Smooth muscle cell (in vitro differentiated cells): ENCODE measurements at regions not wholly inside any gene's neighbourhood (a gene's known extent, or its start where the extent isn't known, plus 50 kb on each side); places are given as distances from the start of the nearest gene placed in this dataset.

Source experiments
- DNase-seq: peaks from one replicate; lab custom pipeline; 2025; ENCODE audit not compliant: unreplicated experiment; lab: John Stamatoyannopoulos, UW
- H2AFZ ChIP-seq: fragments of 200-600 bp; sonication (generic); 2 replicates; pipeline ENCODE4 v1.6.0; 2016; ENCODE audit warnings: antibody characterized with exemption, low read depth, mild to moderate bottlenecking
- H3F3A ChIP-seq: fragments of 200-600 bp; sonication (generic); 2 replicates; pipeline ENCODE4 v1.6.0; 2017; ENCODE audit warnings: antibody characterized with exemption, low read depth
- H3K27ac ChIP-seq: fragments of 200-600 bp; sonication (generic); 2 replicates; pipeline ENCODE4 v1.5.1; 2016; ENCODE audit warnings: low read depth, mild to moderate bottlenecking
- H3K27me3 ChIP-seq: fragments of 200-600 bp; sonication (generic); 2 replicates; pipeline ENCODE4 v1.6.1; 2016; ENCODE audit warnings: low read depth, mild to moderate bottlenecking
- H3K36me3 ChIP-seq: fragments of 200-600 bp; sonication (generic); 2 replicates; pipeline ENCODE4 v1.5.1; 2016; ENCODE audit warnings: low read depth
- H3K4me1 ChIP-seq: fragments of 200-600 bp; sonication (generic); 2 replicates; pipeline ENCODE4 v1.5.1; 2016; ENCODE audit warnings: low read depth
- H3K4me2 ChIP-seq: fragments of 200-600 bp; sonication (generic); 2 replicates; pipeline ENCODE4 v1.6.0; 2016; ENCODE audit warnings: mild to moderate bottlenecking
- H3K4me3 ChIP-seq: fragments of 200-600 bp; sonication (generic); 2 replicates; pipeline ENCODE4 v1.5.1; 2016; ENCODE audit warnings: mild to moderate bottlenecking
- H3K79me2 ChIP-seq: fragments of 200-600 bp; sonication (generic); 2 replicates; pipeline ENCODE4 v1.6.0; 2016; ENCODE audit warnings: low read depth, mild to moderate bottlenecking
- H3K9ac ChIP-seq: fragments of 200-600 bp; sonication (generic); 2 replicates; pipeline ENCODE4 v1.6.0; 2016; ENCODE audit warnings: low read depth
- H3K9me3 ChIP-seq: fragments of 200-600 bp; sonication (generic); replicated peaks from 2 replicates; pipeline ENCODE4 v1.5.1; 2016; ENCODE audit warnings: low read depth
- H4K20me1 ChIP-seq: fragments of 200-600 bp; sonication (generic); 2 replicates; pipeline ENCODE4 v1.6.0; 2016; ENCODE audit warnings: low read depth
- WGBS: methylation state at CpG from one replicate; pipeline ENCODE4 v1.1.7; 2016; ENCODE audit warnings: low lambda C conversion rate; 5-methylcytosine and 5-hydroxymethylcytosine counted together
- TF ChIP-seq, protein P1 (sequence below): fragments of 200-600 bp; sonication (generic); IDR thresholded peaks from 2 replicates; pipeline ENCODE4 v1.5.1; 2017; ENCODE audit warnings: borderline replicate concordance, mild to moderate bottlenecking, antibody characterized with exemption; ENCODE audit not compliant: insufficient read depth, poor library complexity, severe bottlenecking

DNA sequence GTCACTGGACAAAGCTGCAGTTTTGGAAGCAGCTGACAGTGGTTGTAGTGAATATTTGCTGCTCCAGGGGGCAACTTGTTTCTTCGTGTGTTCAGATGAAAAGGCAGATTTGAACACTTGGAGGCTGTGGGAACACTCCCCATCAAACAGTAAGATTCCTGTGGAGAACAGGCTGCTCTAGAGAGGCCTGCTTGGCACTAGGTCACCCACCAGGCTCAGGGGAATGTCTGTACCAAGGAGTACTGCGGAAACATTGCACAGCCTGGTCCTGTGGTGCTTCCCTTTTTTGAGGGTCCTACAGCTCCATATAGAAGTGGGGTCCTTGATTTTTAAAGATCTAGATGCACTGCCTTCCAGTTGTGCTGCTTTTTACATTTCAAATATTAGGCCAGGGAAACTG lies 97.5 kb downstream of the CXCL12 start:
- H3K9ac ChIP-seq, result no peak overlapping the region
- no peaks in the 10 kb centered on the region for H4K20me1 ChIP-seq
- no peak overlapping the region for H2AFZ ChIP-seq
- H3K79me2 ChIP-seq, result no peaks in the 10 kb centered on the region
- H3K27me3 ChIP-seq, result no peaks in the 10 kb centered on the region
- H3K4me1 ChIP-seq, result no peaks in the 10 kb centered on the region
- no peak overlapping the region for H3K4me2 ChIP-seq
- no peak overlapping the region for H3K27ac ChIP-seq
- H3K4me3 ChIP-seq, result no peak overlapping the region
- TF ChIP-seq, protein P1, sequence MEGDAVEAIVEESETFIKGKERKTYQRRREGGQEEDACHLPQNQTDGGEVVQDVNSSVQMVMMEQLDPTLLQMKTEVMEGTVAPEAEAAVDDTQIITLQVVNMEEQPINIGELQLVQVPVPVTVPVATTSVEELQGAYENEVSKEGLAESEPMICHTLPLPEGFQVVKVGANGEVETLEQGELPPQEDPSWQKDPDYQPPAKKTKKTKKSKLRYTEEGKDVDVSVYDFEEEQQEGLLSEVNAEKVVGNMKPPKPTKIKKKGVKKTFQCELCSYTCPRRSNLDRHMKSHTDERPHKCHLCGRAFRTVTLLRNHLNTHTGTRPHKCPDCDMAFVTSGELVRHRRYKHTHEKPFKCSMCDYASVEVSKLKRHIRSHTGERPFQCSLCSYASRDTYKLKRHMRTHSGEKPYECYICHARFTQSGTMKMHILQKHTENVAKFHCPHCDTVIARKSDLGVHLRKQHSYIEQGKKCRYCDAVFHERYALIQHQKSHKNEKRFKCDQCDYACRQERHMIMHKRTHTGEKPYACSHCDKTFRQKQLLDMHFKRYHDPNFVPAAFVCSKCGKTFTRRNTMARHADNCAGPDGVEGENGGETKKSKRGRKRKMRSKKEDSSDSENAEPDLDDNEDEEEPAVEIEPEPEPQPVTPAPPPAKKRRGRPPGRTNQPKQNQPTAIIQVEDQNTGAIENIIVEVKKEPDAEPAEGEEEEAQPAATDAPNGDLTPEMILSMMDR, result no peak
- H3K36me3 ChIP-seq, result no peaks in the 10 kb centered on the region
- H3F3A ChIP-seq, result no peaks in the 10 kb centered on the region
- DNase-seq, result no peak
- H3K9me3 ChIP-seq, result no peaks in the 10 kb centered on the region
- WGBS, result 81% methylated on average over 2 of the region's 2 CpGs

- no peak for DNase-seq
- Histone ChIP-seq H2AFZ (no peak overlapping the region), H3K79me2 (no peaks in the 10 kb centered on the region), H3F3A (no peaks in the 10 kb centered on the region), H3K27ac (no peak overlapping the region), H3K4me1 (no peaks in the 10 kb centered on the region), H3K36me3 (no peaks in the 10 kb centered on the region), H3K27me3 (no peaks in the 10 kb centered on the region), H3K4me2 (no peak overlapping the region), H3K9me3 (no peaks in the 10 kb centered on the region), H4K20me1 (no peaks in the 10 kb centered on the region), H3K9ac (no peak overlapping the region), H3K4me3 (no peak overlapping the region)
- 95% methylated on average over 6 of the region's 6 CpGs for WGBS
- TF ChIP-seq, protein P1, result no peak
Measured at GRCh38 chr10:44284198-44285084, 100.5 kb downstream of the CXCL12 start.

DNA sequence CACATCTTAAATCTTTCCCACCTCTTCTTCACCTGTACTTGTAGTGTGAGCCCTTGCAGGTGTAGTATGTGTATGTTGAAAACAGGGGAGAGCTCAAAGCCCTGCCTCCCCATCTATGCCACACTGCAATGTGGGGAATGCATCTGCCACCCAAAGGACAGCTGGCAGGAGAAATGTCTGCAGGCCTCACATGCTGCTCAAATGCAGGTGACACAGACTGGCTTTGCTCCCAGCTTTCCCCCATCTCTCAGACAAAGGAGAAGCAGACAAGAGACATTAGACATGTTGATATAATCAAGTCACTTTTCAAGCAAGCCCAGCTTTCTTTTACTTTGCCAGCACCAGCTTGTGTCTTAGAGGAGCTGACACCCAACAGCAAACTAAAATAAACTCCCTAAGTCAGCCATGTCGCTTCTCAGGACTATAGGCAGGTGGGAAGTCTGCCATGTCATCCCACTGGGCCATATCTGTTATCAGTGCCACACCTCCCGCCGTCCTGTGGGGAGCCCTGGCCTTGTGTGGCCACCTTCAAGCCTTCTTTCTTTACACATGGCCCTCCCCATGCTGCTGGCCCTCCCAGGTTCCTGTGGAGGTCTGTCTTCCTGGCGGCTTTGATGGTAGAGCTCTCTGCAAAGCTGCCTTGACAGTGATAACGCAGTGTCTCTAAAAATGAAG lies 102.1 kb downstream of the CXCL12 start:
- Histone ChIP-seq H2AFZ (no peak overlapping the region), H3K27me3 (no peaks in the 10 kb centered on the region), H3K4me1 (no peaks in the 10 kb centered on the region), H3K79me2 (no peaks in the 10 kb centered on the region), H3K4me2 (no peak overlapping the region), H3F3A (no peaks in the 10 kb centered on the region), H3K9me3 (no peaks in the 10 kb centered on the region), H3K36me3 (no peaks in the 10 kb centered on the region), H3K27ac (no peak overlapping the region), H3K4me3 (no peak overlapping the region), H3K9ac (no peak overlapping the region), H4K20me1 (no peaks in the 10 kb centered on the region)
- TF ChIP-seq, protein P1, result no peak
- no peak for DNase-seq
- WGBS, result 93% methylated on average over 5 of the region's 5 CpGs
